Glutamatergic neuron (in vitro differentiated cells): ENCODE measurements at regions not wholly inside any gene's neighbourhood (a gene's known extent, or its start where the extent isn't known, plus 50 kb on each side); places are given as distances from the start of the nearest gene placed in this dataset.

ENCODE experiments used
- DNase-seq: peaks from one replicate; pipeline ENCODE4 v3.0.0; 2022
- H3K27ac Mint-ChIP-seq: one replicate; pipeline ENCODE4 v1.8.0; 2020; ENCODE audit warnings: mild to moderate bottlenecking, mixed read lengths, inconsistent platforms; ENCODE audit not compliant: unreplicated experiment
- H3K27me3 Mint-ChIP-seq: one replicate; pipeline ENCODE4 v1.8.0; 2020; ENCODE audit warnings: mild to moderate bottlenecking, moderate library complexity, mixed read lengths, inconsistent platforms; ENCODE audit not compliant: unreplicated experiment
- H3K36me3 Mint-ChIP-seq: one replicate; pipeline ENCODE4 v1.8.0; 2020; ENCODE audit warnings: mild to moderate bottlenecking, mixed read lengths, inconsistent platforms; ENCODE audit not compliant: unreplicated experiment
- H3K4me1 Mint-ChIP-seq: one replicate; pipeline ENCODE4 v1.8.0; 2020; ENCODE audit warnings: mild to moderate bottlenecking, low read depth, mixed read lengths, inconsistent platforms; ENCODE audit not compliant: unreplicated experiment
- H3K4me3 Mint-ChIP-seq: one replicate; pipeline ENCODE4 v1.8.0; 2020; ENCODE audit warnings: mild to moderate bottlenecking, mixed read lengths, inconsistent platforms; ENCODE audit not compliant: unreplicated experiment
- H3K9me3 Mint-ChIP-seq: one replicate; pipeline ENCODE4 v1.8.0; 2020; ENCODE audit warnings: mild to moderate bottlenecking, moderate library complexity, mixed read lengths, inconsistent platforms; ENCODE audit not compliant: unreplicated experiment
- CTCF ChIP-seq: fragments of 200-600 bp; sonication (generic); IDR thresholded peaks from one replicate; pipeline ENCODE4 v1.5.0; 2021; ENCODE audit not compliant: partially characterized antibody, unreplicated experiment

GRCh38 chr12:13318231-13319015 is 121.9 kb downstream of the EMP1 start:
- Mint-ChIP-seq H3K27ac (no peak overlapping the region), H3K4me3 (no peak overlapping the region)

GRCh38 chr12:13316587-13317246 is 120.2 kb downstream of the EMP1 start:
- no peak overlapping the region for H3K4me3 Mint-ChIP-seq
- no peaks in the 10 kb centered on the region for H3K4me1 Mint-ChIP-seq
- H3K9me3 Mint-ChIP-seq: no peaks in the 10 kb centered on the region
- DNase-seq: no peak
- no peak overlapping the region for H3K27ac Mint-ChIP-seq
- no peak for TF ChIP-seq CTCF
- H3K27me3 Mint-ChIP-seq: no peaks in the 10 kb centered on the region
- peaks cover 8% of the 10 kb centered on the region for H3K36me3 Mint-ChIP-seq

More at GRCh38 chr12:13318231-13319015, 121.9 kb downstream of the EMP1 start:
- Mint-ChIP-seq H3K9me3 (no peaks in the 10 kb centered on the region), H3K27me3 (no peaks in the 10 kb centered on the region), H3K36me3 (peaks cover 8% of the 10 kb centered on the region), H3K4me1 (no peaks in the 10 kb centered on the region)
- no peak for TF ChIP-seq CTCF
- DNase-seq: no peak

GRCh38 chr12:13313886-13314285 is 117.4 kb downstream of the EMP1 start:
- DNase-seq: no peak
- Mint-ChIP-seq H3K36me3 (peaks cover 8% of the 10 kb centered on the region), H3K4me1 (no peaks in the 10 kb centered on the region), H3K4me3 (no peak overlapping the region), H3K27me3 (no peaks in the 10 kb centered on the region), H3K27ac (no peak overlapping the region), H3K9me3 (no peaks in the 10 kb centered on the region)
- TF ChIP-seq CTCF: no peak

GRCh38 chr12:13311551-13311950 is 115.0 kb downstream of the EMP1 start:
- TF ChIP-seq CTCF: no peak
- no peaks in the 10 kb centered on the region for H3K36me3 Mint-ChIP-seq
- H3K4me1 Mint-ChIP-seq: no peaks in the 10 kb centered on the region
- no peak overlapping the region for H3K27ac Mint-ChIP-seq
- no peak overlapping the region for H3K4me3 Mint-ChIP-seq
- H3K27me3 Mint-ChIP-seq: no peaks in the 10 kb centered on the region
- no peak for DNase-seq
- H3K9me3 Mint-ChIP-seq: no peaks in the 10 kb centered on the region

GRCh38 chr12:13307143-13307816 is 110.8 kb downstream of the EMP1 start:
- H3K27me3 Mint-ChIP-seq: no peaks in the 10 kb centered on the region
- H3K27ac Mint-ChIP-seq: no peak overlapping the region
- H3K4me3 Mint-ChIP-seq: no peak overlapping the region
- no peaks in the 10 kb centered on the region for H3K9me3 Mint-ChIP-seq
- DNase-seq: no peak
- no peaks in the 10 kb centered on the region for H3K4me1 Mint-ChIP-seq
- no peak for TF ChIP-seq CTCF
- no peaks in the 10 kb centered on the region for H3K36me3 Mint-ChIP-seq
